A549 (cell line): ENCODE measurements at regions not wholly inside any gene's neighbourhood (a gene's known extent, or its start where the extent isn't known, plus 50 kb on each side); places are given as distances from the start of the nearest gene placed in this dataset.
A peak's percentile ranks its signal among the peaks of the same experiment; 100 is the strongest.

Experiments
- ATAC-seq, 2 experiments: fragments of 200-7000 bp in 1 of 2; fragments of >200 bp in 1 of 2; cut with Nextera tagmentation in 1 of 2; cut with Tn5 transposase in 1 of 2; 3 replicates each; pipeline versions ENCODE4 v1.8.0 to v1.9.1; 2018 to 2020; ENCODE audit warnings: mild to moderate bottlenecking in 1 of 2, moderate library complexity in 1 of 2
- CTCF ChIA-PET: fragments of 300-600 bp; sonication (Branson Sonifier 250); formaldehyde crosslinking; extraction: SDS; loops from one replicate; lab custom pipeline; 2021; ENCODE audit warnings: antibody characterized with exemption, inconsistent platforms; lab: Yijun Ruan, JAX
- POLR2A ChIA-PET: fragments of 350-600 bp; formaldehyde crosslinking; extraction: SDS; loops from one replicate; lab custom pipeline; 2021; ENCODE audit warnings: antibody characterized with exemption, inconsistent platforms; lab: Yijun Ruan, JAX
- DNase-seq, 2 experiments: peaks; one replicate each; pipeline versions ENCODE4 v3.0.0 to v3.0.0-alpha.2; 2011 to 2016; ENCODE audit warnings: low read depth in 1 of 2, low spot score in 1 of 2
- FAIRE-seq: peaks from 2 replicates; lab custom pipeline; 2011; peaks lifted over from hg19 to GRCh38; lab: Jason Lieb, UNC
- H3K27ac ChIP-seq, 2 experiments: fragments of >200 bp; sonication (Bioruptor Twin); formaldehyde crosslinking; 3 replicates each; pipeline ENCODE4 v1.5.1; 2016 to 2017
- H3K4me1 ChIP-seq: fragments of >200 bp; sonication (Bioruptor Twin); formaldehyde crosslinking; 3 replicates; pipeline ENCODE4 v1.6.1; 2016
- H3K4me2 ChIP-seq: fragments of >200 bp; sonication (Bioruptor Twin); formaldehyde crosslinking; 3 replicates; pipeline ENCODE4 v1.6.1; 2016
- H3K4me3 ChIP-seq: fragments of >200 bp; sonication (Bioruptor Twin); formaldehyde crosslinking; 3 replicates; pipeline ENCODE4 v1.5.1; 2016
- H3K9me3 ChIP-seq: fragments of >200 bp; sonication (Bioruptor Twin); formaldehyde crosslinking; 3 replicates; pipeline ENCODE4 v1.6.1; 2016
- BCL3 ChIP-seq: fragments of >200 bp; sonication (Bioruptor Twin); formaldehyde crosslinking; IDR thresholded peaks from 3 replicates; pipeline ENCODE4 v1.6.1; 2016
- BHLHE40 ChIP-seq: IDR thresholded peaks from 2 replicates; pipeline ENCODE4 v1.6.1; 2012; ENCODE audit warnings: low read depth, low read length, inconsistent platforms
- CHD2 ChIP-seq: fragments of 150-350 bp; IDR thresholded peaks from 2 replicates; pipeline ENCODE4 v1.6.1; 2014; ENCODE audit warnings: low read length; ENCODE audit not compliant: partially characterized antibody
- FOSL2 ChIP-seq, 2 experiments: fragments of 450-650 bp in 1 of 2; fragments of >200 bp in 1 of 2; sonication (Bioruptor Twin) in 1 of 2; formaldehyde crosslinking; IDR thresholded peaks; 2 replicates each; pipeline versions ENCODE4 v1.5.0 to v1.6.1; 2016 to 2020; ENCODE audit warnings: mild to moderate bottlenecking in 1 of 2, moderate library complexity in 1 of 2
- FOXS1 ChIP-seq: fragments of 250-450 bp; sonication (Bioruptor Pico); IDR thresholded peaks from 2 replicates; pipeline ENCODE4 v1.5.0; 2020; ENCODE audit warnings: mild to moderate bottlenecking, moderate library complexity
- HDAC2 ChIP-seq: fragments of 200-600 bp; sonication (generic); IDR thresholded peaks from 2 replicates; pipeline ENCODE4 v1.6.1; 2016
- KDM5A ChIP-seq: fragments of 200-600 bp; sonication (generic); IDR thresholded peaks from 2 replicates; pipeline ENCODE4 v1.6.1; 2016; ENCODE audit warnings: antibody characterized with exemption, mild to moderate bottlenecking
- MAFK ChIP-seq: fragments of 450-650 bp; IDR thresholded peaks from 2 replicates; pipeline ENCODE4 v1.6.1; 2014; ENCODE audit not compliant: partially characterized antibody
- MAZ ChIP-seq: fragments of 150-350 bp; IDR thresholded peaks from 2 replicates; pipeline ENCODE4 v1.6.1; 2014; ENCODE audit warnings: antibody characterized with exemption, low read depth, low read length, borderline replicate concordance
- MYC ChIP-seq: IDR thresholded peaks from 2 replicates; pipeline ENCODE4 v1.6.1; 2012; ENCODE audit warnings: mild to moderate bottlenecking, inconsistent platforms, low read length, improper control_type of control experiment, borderline replicate concordance
- NFE2L2 ChIP-seq: fragments of 150-350 bp; conservative IDR thresholded peaks from 2 replicates; pipeline ENCODE4 v1.6.1; 2014; ENCODE audit warnings: low read length
- PBX3 ChIP-seq: IDR thresholded peaks from 2 replicates; pipeline ENCODE4 v1.6.1; 2012
- POLR2AphosphoS2 ChIP-seq: conservative IDR thresholded peaks from 2 replicates; pipeline ENCODE4 v1.6.1; 2012; ENCODE audit warnings: low read length, improper control_type of control experiment, inconsistent platforms
- RARB ChIP-seq: fragments of 250-450 bp; sonication (Bioruptor Pico); IDR thresholded peaks from 2 replicates; pipeline ENCODE4 v1.8.0; 2021; ENCODE audit warnings: mild to moderate bottlenecking, moderate library complexity
- SREBF2 ChIP-seq: fragments of 450-650 bp; IDR thresholded peaks from 2 replicates; pipeline ENCODE4 v1.6.1; 2014; ENCODE audit warnings: mild to moderate bottlenecking, moderate library complexity
- TFCP2L1 ChIP-seq: fragments of 250-450 bp; sonication (Bioruptor Pico); IDR thresholded peaks from 2 replicates; pipeline ENCODE4 v1.5.0; 2021; ENCODE audit warnings: mild to moderate bottlenecking
- TP53 ChIP-seq: fragments of 250-450 bp; sonication (Bioruptor Pico); IDR thresholded peaks from 2 replicates; pipeline ENCODE4 v1.5.0; 2021; ENCODE audit warnings: mild to moderate bottlenecking, moderate library complexity
- WGBS: methylation state at CpG from one replicate; pipeline ENCODE4 v1.1.6; 2017; ENCODE audit errors: missing lambda C conversion rate; 5-methylcytosine and 5-hydroxymethylcytosine counted together
- TF ChIP-seq, protein P1 (sequence below): fragments of 450-650 bp; IDR thresholded peaks from 2 replicates; pipeline ENCODE4 v1.6.1; 2014; ENCODE audit warnings: antibody characterized with exemption
- TF ChIP-seq, protein P2 (sequence below): fragments of 250-450 bp; sonication (Bioruptor Pico); IDR thresholded peaks from 2 replicates; pipeline ENCODE4 v1.5.0; 2020; ENCODE audit warnings: low read depth, mild to moderate bottlenecking, moderate library complexity
- TF ChIP-seq, protein P3 (sequence below): fragments of 150-350 bp; IDR thresholded peaks from 2 replicates; pipeline ENCODE4 v1.6.1; 2014; ENCODE audit warnings: low read depth, mild to moderate bottlenecking, low read length

GRCh38 chrX:9393571-9393970 lies 71.3 kb upstream of the TBL1X start:
- no peak overlapping the region for H3K4me2 ChIP-seq
- ChIA-PET POLR2A (no interaction called here), CTCF (interaction anchor here (1.8 kb wide), 1 partner anchor 10 kb away, joined by 4 read pairs; no protein-coding TSS in a partner anchor)
- peaks cover 12% of the 10 kb centered on the region for H3K4me1 ChIP-seq
- no peak for FAIRE-seq
- H3K27ac ChIP-seq = no peak overlapping the region
- 65% methylated on average over 4 of the region's 4 CpGs for WGBS
- no peak for ATAC-seq
- no peak for TF ChIP-seq FOSL2 (IDR thresholded peaks at IDR 0.05)
- no peak for TF ChIP-seq FOSL2 (CRISPR knock-in tag; IDR thresholded peaks at IDR 0.05)
- TF ChIP-seq, protein P1, sequence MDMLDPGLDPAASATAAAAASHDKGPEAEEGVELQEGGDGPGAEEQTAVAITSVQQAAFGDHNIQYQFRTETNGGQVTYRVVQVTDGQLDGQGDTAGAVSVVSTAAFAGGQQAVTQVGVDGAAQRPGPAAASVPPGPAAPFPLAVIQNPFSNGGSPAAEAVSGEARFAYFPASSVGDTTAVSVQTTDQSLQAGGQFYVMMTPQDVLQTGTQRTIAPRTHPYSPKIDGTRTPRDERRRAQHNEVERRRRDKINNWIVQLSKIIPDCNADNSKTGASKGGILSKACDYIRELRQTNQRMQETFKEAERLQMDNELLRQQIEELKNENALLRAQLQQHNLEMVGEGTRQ = no peak
- TF ChIP-seq SREBF2 = no peak
- TF ChIP-seq KDM5A = no peak
- no peak for TF ChIP-seq TFCP2L1 (CRISPR knock-in tag)
- no peak for TF ChIP-seq TP53 (CRISPR knock-in tag)
- H3K9me3 ChIP-seq = no peaks in the 10 kb centered on the region
- no peak overlapping the region for H3K4me3 ChIP-seq
- DNase-seq = no peak

- Histone ChIP-seq H3K27ac (no peak overlapping the region), H3K9me3 (no peaks in the 10 kb centered on the region), H3K4me2 (no peak overlapping the region), H3K4me3 (no peak overlapping the region), H3K4me1 (peaks cover 12% of the 10 kb centered on the region)
- no peak for FAIRE-seq
- CTCF ChIA-PET = interaction anchor here (1.8 kb wide), 1 partner anchor 9 kb away, joined by 4 read pairs; no protein-coding TSS in a partner anchor
- TF ChIP-seq FOXS1 (CRISPR knock-in tag) (no peak), MAZ (no peak), MAFK (no peak), MYC (no peak), PBX3 (no peak)
- TF ChIP-seq, protein P2, sequence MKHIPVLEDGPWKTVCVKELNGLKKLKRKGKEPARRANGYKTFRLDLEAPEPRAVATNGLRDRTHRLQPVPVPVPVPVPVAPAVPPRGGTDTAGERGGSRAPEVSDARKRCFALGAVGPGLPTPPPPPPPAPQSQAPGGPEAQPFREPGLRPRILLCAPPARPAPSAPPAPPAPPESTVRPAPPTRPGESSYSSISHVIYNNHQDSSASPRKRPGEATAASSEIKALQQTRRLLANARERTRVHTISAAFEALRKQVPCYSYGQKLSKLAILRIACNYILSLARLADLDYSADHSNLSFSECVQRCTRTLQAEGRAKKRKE (CRISPR knock-in tag) = no peak
- POLR2A ChIA-PET = no interaction called here
- no peak for DNase-seq
- no peak for ATAC-seq
- 81% methylated on average over 12 of the region's 12 CpGs for WGBS
Measured at GRCh38 chrX:9394212-9394611, 70.6 kb upstream of the TBL1X start.

GRCh38 chrX:9396930-9397329 lies 67.9 kb upstream of the TBL1X start:
- H3K9me3 ChIP-seq = no peaks in the 10 kb centered on the region
- FAIRE-seq (no peak), DNase-seq (peak in 1 of 2 experiments; percentile 63)
- H3K27ac ChIP-seq = peak overlapping the region; percentile 21 to 34; a peak in 1 of 6 replicates
- H3K4me2 ChIP-seq = peak overlapping the region; percentile 42; the same call in 2 of the 3 replicates
- TF ChIP-seq POLR2AphosphoS2 = no peak
- TF ChIP-seq, protein P2 (CRISPR knock-in tag) = no peak
- TF ChIP-seq CHD2 = no peak
- no peak for TF ChIP-seq NFE2L2
- TF ChIP-seq BCL3 = no peak
- no peak for TF ChIP-seq RARB
- TF ChIP-seq HDAC2 = no peak
- no peak for TF ChIP-seq BHLHE40
- TF ChIP-seq, protein P3, sequence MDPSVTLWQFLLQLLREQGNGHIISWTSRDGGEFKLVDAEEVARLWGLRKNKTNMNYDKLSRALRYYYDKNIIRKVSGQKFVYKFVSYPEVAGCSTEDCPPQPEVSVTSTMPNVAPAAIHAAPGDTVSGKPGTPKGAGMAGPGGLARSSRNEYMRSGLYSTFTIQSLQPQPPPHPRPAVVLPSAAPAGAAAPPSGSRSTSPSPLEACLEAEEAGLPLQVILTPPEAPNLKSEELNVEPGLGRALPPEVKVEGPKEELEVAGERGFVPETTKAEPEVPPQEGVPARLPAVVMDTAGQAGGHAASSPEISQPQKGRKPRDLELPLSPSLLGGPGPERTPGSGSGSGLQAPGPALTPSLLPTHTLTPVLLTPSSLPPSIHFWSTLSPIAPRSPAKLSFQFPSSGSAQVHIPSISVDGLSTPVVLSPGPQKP = no peak
- TF ChIP-seq, all 56 proteins: peak for 0
- WGBS = 20% methylated on average over 4 of the region's 4 CpGs
- H3K4me3 ChIP-seq = no peak overlapping the region
- ChIA-PET POLR2A (interaction anchor here (0.6 kb wide), 1 partner anchor 66 kb away, joined by 3 read pairs; no protein-coding TSS in a partner anchor), CTCF (no interaction called here)
- peak; percentile 75 to 82 for ATAC-seq
- H3K4me1 ChIP-seq = peaks cover 12% of the 10 kb centered on the region
